ENCODE measurements at regions not wholly inside any gene's neighbourhood (a gene's known extent, or its start where the extent isn't known, plus 50 kb on each side); places are given as distances from the start of the nearest gene placed in this dataset.

- H3K36me3 ChIP-seq (replicated peaks; ENCODE audit: insufficient read depth, low read length): no peaks in the 10 kb centered on the region
- H3K4me2 ChIP-seq (ENCODE audit: low read depth, low read length): no peak overlapping the region
- H3K27ac ChIP-seq (ENCODE audit: low read length): no peak overlapping the region
- no peak overlapping the region for H2AFZ ChIP-seq (ENCODE audit: low read length)
- no peaks in the 10 kb centered on the region for H3K9me3 ChIP-seq (replicated peaks; ENCODE audit: insufficient read depth, low read length)
- H3K9ac ChIP-seq (ENCODE audit: low read length): no peak overlapping the region
- H3F3A ChIP-seq (ENCODE audit: insufficient read depth, low read length): no peaks in the 10 kb centered on the region
- no peaks in the 10 kb centered on the region for H3K79me2 ChIP-seq (ENCODE audit: low read length)
- no peak overlapping the region for H3K4me3 ChIP-seq (ENCODE audit: low read length)
- no peak for TF ChIP-seq EZH2 (optimal IDR thresholded peaks at IDR 0.05; ENCODE audit: low read depth, low read length)
- no peaks in the 10 kb centered on the region for H3K4me1 ChIP-seq (ENCODE audit: low read length)
- H3K27me3 ChIP-seq (replicated peaks; ENCODE audit: insufficient read depth, low read length): no peaks in the 10 kb centered on the region
- no peaks in the 10 kb centered on the region for H4K20me1 ChIP-seq (ENCODE audit: insufficient read depth, low read length)
- no peak for DNase-seq
- no peaks in the 10 kb centered on the region for H3K9me2 ChIP-seq (replicated peaks; ENCODE audit: insufficient read depth, low read length)
Measured at GRCh38 chr9:12916042-12916441, 141.2 kb downstream of the LURAP1L start.

- no peaks in the 10 kb centered on the region for H3K4me1 ChIP-seq (ENCODE audit: low read length)
Measured at GRCh38 chr9:12920437-12920836, 145.6 kb downstream of the LURAP1L start.

GRCh38 chr9:12921621-12922020 lies 146.8 kb downstream of the LURAP1L start:
- Histone ChIP-seq H3K36me3 (replicated peaks; ENCODE audit: insufficient read depth, low read length) (no peaks in the 10 kb centered on the region), H3K79me2 (ENCODE audit: low read length) (no peaks in the 10 kb centered on the region), H3K27me3 (replicated peaks; ENCODE audit: insufficient read depth, low read length) (no peaks in the 10 kb centered on the region), H3K9me3 (replicated peaks; ENCODE audit: insufficient read depth, low read length) (no peaks in the 10 kb centered on the region), H3K4me3 (ENCODE audit: low read length) (no peak overlapping the region), H4K20me1 (ENCODE audit: insufficient read depth, low read length) (no peaks in the 10 kb centered on the region), H3K4me1 (ENCODE audit: low read length) (no peaks in the 10 kb centered on the region), H3K4me2 (ENCODE audit: low read depth, low read length) (no peak overlapping the region), H3K9me2 (replicated peaks; ENCODE audit: insufficient read depth, low read length) (no peaks in the 10 kb centered on the region), H3K9ac (ENCODE audit: low read length) (no peak overlapping the region), H3F3A (ENCODE audit: insufficient read depth, low read length) (no peaks in the 10 kb centered on the region), H3K27ac (ENCODE audit: low read length) (no peak overlapping the region), H2AFZ (ENCODE audit: low read length) (no peak overlapping the region)
- DNase-seq: no peak
- TF ChIP-seq EZH2 (optimal IDR thresholded peaks at IDR 0.05; ENCODE audit: low read depth, low read length) (no peak), EZH2phosphoT487 (IDR thresholded peaks at IDR 0.05; ENCODE audit: low read length) (no peak), CTCF (IDR thresholded peaks at IDR 0.05; ENCODE audit: low read length) (no peak)

More at GRCh38 chr9:12920437-12920836, 145.6 kb downstream of the LURAP1L start:
- H3K27ac ChIP-seq (ENCODE audit: low read length): no peak overlapping the region
- no peak overlapping the region for H3K9ac ChIP-seq (ENCODE audit: low read length)
- H3K9me2 ChIP-seq (replicated peaks; ENCODE audit: insufficient read depth, low read length): no peaks in the 10 kb centered on the region
- H4K20me1 ChIP-seq (ENCODE audit: insufficient read depth, low read length): no peaks in the 10 kb centered on the region
- H3K79me2 ChIP-seq (ENCODE audit: low read length): no peaks in the 10 kb centered on the region
- H3K4me3 ChIP-seq (ENCODE audit: low read length): no peak overlapping the region
- no peaks in the 10 kb centered on the region for H3F3A ChIP-seq (ENCODE audit: insufficient read depth, low read length)
- H3K36me3 ChIP-seq (replicated peaks; ENCODE audit: insufficient read depth, low read length): no peaks in the 10 kb centered on the region
- no peak overlapping the region for H2AFZ ChIP-seq (ENCODE audit: low read length)
- H3K4me2 ChIP-seq (ENCODE audit: low read depth, low read length): no peak overlapping the region
- no peaks in the 10 kb centered on the region for H3K27me3 ChIP-seq (replicated peaks; ENCODE audit: insufficient read depth, low read length)
- H3K9me3 ChIP-seq (replicated peaks; ENCODE audit: insufficient read depth, low read length): no peaks in the 10 kb centered on the region
- no peak for TF ChIP-seq EZH2phosphoT487 (IDR thresholded peaks at IDR 0.05; ENCODE audit: low read length)
- TF ChIP-seq CTCF (IDR thresholded peaks at IDR 0.05; ENCODE audit: low read length): no peak
- no peak for TF ChIP-seq EZH2 (optimal IDR thresholded peaks at IDR 0.05; ENCODE audit: low read depth, low read length)
- no peak for DNase-seq

GRCh38 chr9:12922224-12922866 lies 147.5 kb downstream of the LURAP1L start:
- no peak overlapping the region for H3K9ac ChIP-seq (ENCODE audit: low read length)
- no peaks in the 10 kb centered on the region for H4K20me1 ChIP-seq (ENCODE audit: insufficient read depth, low read length)
- no peaks in the 10 kb centered on the region for H3K27me3 ChIP-seq (replicated peaks; ENCODE audit: insufficient read depth, low read length)
- no peak overlapping the region for H3K27ac ChIP-seq (ENCODE audit: low read length)
- no peak for TF ChIP-seq CTCF (IDR thresholded peaks at IDR 0.05; ENCODE audit: low read length)
- TF ChIP-seq EZH2 (optimal IDR thresholded peaks at IDR 0.05; ENCODE audit: low read depth, low read length): no peak
- no peak for TF ChIP-seq EZH2phosphoT487 (IDR thresholded peaks at IDR 0.05; ENCODE audit: low read length)
- H3K9me3 ChIP-seq (replicated peaks; ENCODE audit: insufficient read depth, low read length): no peaks in the 10 kb centered on the region
- H3K4me1 ChIP-seq (ENCODE audit: low read length): no peaks in the 10 kb centered on the region
- no peaks in the 10 kb centered on the region for H3K79me2 ChIP-seq (ENCODE audit: low read length)
- no peaks in the 10 kb centered on the region for H3F3A ChIP-seq (ENCODE audit: insufficient read depth, low read length)
- no peak overlapping the region for H3K4me3 ChIP-seq (ENCODE audit: low read length)
- DNase-seq: no peak
- H2AFZ ChIP-seq (ENCODE audit: low read length): no peak overlapping the region
- H3K36me3 ChIP-seq (replicated peaks; ENCODE audit: insufficient read depth, low read length): no peaks in the 10 kb centered on the region
- no peaks in the 10 kb centered on the region for H3K9me2 ChIP-seq (replicated peaks; ENCODE audit: insufficient read depth, low read length)
- no peak overlapping the region for H3K4me2 ChIP-seq (ENCODE audit: low read depth, low read length)
